GM19452 (cell line): ENCODE measurements at regions not wholly inside any gene's neighbourhood (a gene's known extent, or its start where the extent isn't known, plus 50 kb on each side); places are given as distances from the start of the nearest gene placed in this dataset.
"Not testable (repeated sequence)": the region's sequence is repeated elsewhere in the genome, so short reads cannot be mapped to it uniquely, and the experiment has no call there.

Experiments
- ATAC-seq: cut with Tn5 transposase; IDR thresholded peaks from one replicate; pipeline ENCODE4 v1.9.1; 2021; ENCODE audit not compliant: unreplicated experiment

DNA sequence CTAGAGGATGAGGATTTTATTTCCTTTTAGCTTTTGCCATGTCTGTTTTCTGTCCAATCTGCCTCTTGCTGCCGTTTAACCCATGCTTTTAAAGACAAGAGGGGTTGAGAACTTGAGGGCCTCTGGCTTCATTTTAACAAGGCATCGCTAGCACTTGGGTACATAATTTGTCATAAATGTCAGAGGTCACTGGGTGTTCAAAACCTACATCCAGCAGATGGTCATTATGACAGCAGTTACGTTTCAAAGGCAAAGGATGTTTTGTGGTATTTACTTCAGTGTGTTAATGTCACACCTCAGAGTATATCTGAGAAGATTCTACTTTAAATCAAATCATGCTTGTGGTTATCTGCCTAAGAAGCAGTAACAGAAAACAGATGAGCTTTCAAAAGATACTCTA lies 918.3 kb downstream of the NR2F1-AS1 start:
- ATAC-seq: no peak

GRCh38 chr5:92659246-92659645 lies 921.8 kb downstream of the NR2F1-AS1 start:
- ATAC-seq: no peak

DNA sequence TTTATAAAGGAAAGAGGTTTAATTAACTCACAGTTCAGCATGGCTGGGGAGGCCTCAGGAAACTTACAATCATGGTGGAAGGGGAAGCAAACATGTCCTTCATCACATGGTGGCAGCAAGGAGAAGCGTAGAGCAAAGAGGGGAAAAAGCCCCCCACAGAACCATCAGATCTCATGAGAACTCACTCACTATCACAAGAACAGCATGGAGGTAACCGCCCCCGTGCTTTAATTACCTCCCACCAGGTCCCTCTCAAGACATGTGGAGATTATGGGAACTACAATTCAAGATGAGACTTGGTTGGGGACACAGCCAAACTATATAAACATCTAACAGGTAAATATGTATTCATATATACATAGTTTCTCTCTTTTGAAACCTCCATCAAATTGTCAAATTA lies 926.4 kb downstream of the NR2F1-AS1 start:
- ATAC-seq: not testable (repeated sequence)

GRCh38 chr5:92653730-92654461 lies 927.1 kb downstream of the NR2F1-AS1 start:
- no peak for ATAC-seq

DNA sequence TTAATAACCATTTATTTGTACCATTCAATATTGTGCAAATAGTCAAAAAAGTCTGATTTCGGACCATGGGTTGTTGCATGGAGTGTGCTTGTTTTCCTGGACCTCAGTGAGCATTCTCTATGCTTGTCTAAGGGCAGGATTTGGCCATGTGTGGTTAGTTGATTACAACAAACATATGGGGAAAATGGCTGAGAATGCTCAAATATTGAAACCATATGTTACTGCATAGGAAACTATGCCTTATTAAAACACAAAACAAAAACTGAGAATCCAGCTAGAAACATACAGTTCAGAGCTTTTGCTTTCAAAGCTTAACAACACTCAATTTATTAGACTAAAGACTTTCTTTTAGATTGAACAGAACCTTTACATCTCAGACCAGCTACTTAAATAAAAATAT lies 928.3 kb downstream of the NR2F1-AS1 start:
- no peak for ATAC-seq

DNA sequence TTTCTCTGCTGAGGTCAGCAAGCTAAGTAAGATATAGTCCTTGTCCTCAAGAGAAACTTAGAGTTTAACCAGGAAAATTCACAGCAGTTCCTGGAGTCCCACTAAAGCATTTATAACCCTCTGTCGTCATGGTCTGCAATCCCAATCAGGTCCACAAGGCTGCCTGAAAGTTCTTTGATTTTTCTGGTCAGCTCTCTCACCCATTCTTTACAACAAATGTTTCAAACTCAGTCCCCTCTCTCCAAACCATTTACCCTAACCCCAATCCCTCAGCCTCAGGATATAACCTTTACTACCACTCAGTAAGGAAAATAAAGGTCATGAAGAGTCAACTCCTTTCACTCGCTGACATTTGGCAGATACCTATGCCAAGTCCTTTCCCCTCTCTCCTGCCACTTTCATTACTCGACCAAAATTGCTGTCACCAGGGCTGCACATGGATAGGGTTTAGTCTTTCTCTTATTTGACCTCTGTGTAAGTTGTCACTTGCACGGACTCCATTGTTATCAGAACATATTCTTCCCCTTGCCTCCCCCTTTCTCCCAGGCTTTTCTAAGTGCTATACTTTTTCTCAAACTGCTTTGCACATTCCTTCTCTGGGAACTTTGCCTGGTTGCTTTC lies 936.6 kb downstream of the NR2F1-AS1 start:
- no peak for ATAC-seq

DNA sequence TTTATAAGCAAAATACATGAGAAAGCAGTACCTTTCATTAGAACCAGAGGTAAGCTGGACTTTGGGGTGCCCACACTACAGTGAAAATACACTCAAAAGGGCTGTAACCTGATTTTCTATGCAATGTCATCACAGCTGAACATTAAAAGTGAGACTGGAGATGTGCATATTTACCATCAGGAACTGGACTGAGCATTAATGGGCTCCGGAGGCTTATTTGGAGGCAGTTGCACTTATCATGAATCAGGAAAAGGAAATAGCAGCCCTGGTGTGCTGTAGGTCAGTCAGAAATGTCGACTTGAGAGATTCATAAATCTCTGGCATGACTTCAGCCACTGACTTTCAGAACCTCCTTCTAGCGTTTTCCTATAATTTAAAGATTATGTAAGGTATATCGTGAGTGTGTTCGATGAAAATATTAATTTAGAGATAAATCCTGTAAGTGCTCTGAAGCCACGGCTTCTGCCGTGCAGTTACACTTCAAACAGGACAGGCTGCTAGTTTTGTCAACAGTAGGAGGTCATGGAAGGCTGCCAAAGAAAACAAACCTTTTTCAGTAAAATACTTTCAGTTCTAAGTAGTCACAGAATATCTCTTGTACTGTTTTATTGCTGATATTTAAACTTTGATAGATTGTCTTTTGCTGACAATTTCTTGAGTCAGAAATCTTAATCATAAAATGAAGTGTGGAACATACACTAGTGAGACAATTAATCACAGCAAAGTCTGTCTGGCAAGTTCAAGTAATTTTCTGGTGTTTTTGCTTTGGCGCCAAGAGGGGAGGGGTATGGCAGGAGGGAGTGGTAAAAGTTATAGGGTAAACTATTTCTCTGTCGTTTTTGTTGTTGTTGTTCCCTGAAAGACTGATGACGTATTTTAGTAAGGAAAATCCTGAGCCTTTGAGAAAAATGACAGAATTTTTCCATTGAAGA lies 939.7 kb downstream of the NR2F1-AS1 start:
- ATAC-seq: no peak

GRCh38 chr5:92640340-92640739 lies 940.7 kb downstream of the NR2F1-AS1 start:
- no peak for ATAC-seq

DNA sequence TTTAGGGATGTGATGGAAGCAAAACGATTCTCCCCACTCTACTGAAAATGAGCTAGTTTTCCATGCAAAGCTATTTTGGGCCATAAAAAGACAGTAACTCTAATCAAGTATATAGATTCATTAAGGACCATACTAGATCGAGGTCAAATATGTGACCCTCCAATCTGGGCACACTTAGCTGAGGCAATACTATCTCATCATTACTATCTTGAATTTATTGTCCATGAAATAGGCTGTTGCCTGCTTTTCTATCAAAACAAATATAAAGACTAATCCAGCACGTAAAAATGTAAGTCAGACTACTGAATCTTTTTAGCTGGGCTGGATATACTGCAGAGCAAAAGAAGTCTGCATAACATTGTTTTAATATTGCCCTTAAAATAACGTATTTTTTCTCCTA lies 943.1 kb downstream of the NR2F1-AS1 start:
- no peak for ATAC-seq

- no peak for ATAC-seq
Observed at GRCh38 chr5:92637247-92637646, 943.8 kb downstream of the NR2F1-AS1 start.

- ATAC-seq: no peak
Observed at GRCh38 chr5:92635001-92635461, 946.0 kb downstream of the NR2F1-AS1 start.

DNA sequence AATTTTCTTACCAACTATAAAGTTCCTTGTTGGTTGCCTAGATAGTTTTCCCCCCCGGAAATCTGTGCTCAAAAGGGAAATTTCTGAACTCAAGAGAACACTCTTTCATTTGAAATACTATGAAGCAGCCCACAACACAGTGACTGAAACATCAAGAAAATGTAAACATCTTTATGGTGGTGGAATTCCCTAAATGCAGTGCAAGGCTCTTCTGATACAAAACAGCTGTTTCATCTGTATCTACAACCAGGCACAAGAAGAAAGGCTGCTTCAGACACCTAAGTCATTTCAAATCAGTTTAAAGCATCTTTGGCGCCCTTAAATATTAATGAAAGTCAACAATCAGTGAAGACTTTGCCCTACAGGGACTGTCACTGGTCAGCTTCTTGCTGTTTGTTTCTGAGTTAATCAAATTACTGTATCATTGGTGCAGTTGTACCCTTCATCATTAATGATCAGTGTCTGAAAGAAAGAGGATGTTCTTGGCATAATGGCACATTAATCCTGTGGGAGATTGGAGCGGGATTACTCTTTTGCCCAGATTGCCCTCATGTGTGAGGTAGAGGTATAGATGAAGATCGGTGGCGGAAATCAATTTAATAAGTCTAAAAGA lies 947.0 kb downstream of the NR2F1-AS1 start:
- no peak for ATAC-seq

DNA sequence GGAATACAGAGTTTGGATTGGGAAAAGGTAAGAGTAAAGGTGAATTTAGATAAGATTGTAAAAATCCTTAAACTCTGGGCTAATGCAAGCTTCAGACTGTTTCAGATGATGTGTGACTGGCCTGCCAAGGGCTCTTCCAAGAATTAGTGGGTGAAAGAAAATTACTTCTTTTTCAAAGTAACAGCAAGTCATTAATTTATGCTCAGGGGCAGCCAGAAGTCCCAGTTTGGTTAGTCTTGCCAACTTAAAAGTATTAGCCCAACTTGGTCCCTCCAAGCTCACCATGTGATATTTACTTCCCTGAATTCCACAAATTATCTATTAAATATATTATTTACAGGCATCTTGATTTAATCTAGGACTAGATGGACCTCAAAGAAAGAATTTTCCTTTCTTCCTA lies 947.8 kb downstream of the NR2F1-AS1 start:
- no peak for ATAC-seq

- ATAC-seq: not testable (repeated sequence)
Observed at GRCh38 chr5:92631237-92631701, 949.8 kb downstream of the NR2F1-AS1 start.

DNA sequence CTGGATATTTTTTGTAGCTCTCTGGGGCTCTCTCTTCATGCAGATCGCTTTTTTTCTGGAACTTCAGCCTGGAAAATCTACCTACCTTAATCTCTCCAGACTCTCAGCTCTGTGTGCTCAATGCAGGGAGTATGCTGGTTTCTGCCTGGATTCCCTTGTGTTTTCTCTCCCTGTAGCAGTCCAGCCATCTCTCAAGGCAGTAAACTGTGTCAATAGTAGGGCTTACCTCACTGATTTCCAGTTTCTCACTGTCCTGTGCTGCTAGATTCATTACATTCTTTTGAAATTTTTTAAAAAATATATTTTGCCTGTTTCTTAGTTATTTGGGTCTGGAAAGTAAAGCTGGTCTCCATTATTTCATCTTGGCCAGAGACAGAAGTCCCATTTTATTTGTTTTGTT lies 951.4 kb downstream of the NR2F1-AS1 start:
- ATAC-seq: no peak

- ATAC-seq: no peak
Observed at GRCh38 chr5:92629000-92629399, 952.0 kb downstream of the NR2F1-AS1 start.

GRCh38 chr5:92627186-92627585 lies 953.8 kb downstream of the NR2F1-AS1 start:
- ATAC-seq: no peak

- no peak for ATAC-seq
Observed at GRCh38 chr5:92616085-92616484, 964.9 kb downstream of the NR2F1-AS1 start.

GRCh38 chr5:92613546-92613945 lies 967.5 kb downstream of the NR2F1-AS1 start:
- ATAC-seq: no peak

- ATAC-seq: not testable (repeated sequence)
Observed at GRCh38 chr5:92610435-92610834, 970.6 kb downstream of the NR2F1-AS1 start.

- no peak for ATAC-seq
Observed at GRCh38 chr5:92605591-92605990, 975.4 kb downstream of the NR2F1-AS1 start.
